ENCODE measurements at regions not wholly inside any gene's neighbourhood (a gene's known extent, or its start where the extent isn't known, plus 50 kb on each side); places are given as distances from the start of the nearest gene placed in this dataset.

DNA sequence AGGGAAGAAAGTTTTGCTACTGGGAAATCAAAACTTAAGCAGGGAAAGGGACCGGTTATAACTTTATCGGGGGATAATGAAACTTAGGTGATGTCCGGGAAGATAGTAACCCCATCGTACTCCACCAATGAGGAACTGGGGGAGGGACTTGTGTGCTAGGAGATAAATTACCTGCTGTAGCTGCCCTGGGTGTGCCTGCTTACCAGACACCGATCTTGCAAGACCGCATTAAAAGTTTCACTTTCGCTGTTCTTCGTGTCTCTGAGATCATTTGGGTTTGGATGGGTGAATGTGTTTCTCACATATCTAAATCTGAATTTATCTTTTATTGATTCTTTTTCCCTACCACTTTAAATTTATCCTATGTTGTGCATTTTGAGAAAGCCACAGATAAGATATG lies 381.4 kb downstream of the SLITRK6 start:
- Histone ChIP-seq H3K23ac (ENCODE audit: low read depth, low read length) (no peak overlapping the region), H3K27ac (ENCODE audit: insufficient read depth, low read length) (no peak overlapping the region), H3K27me3 (ENCODE audit: control insufficient read depth, insufficient read depth, low read length) (no peaks in the 10 kb centered on the region), H3K4ac (ENCODE audit: low read depth, low read length) (no peak overlapping the region), H2BK20ac (ENCODE audit: low read depth, low read length) (no peak overlapping the region), H2AK5ac (ENCODE audit: low read depth, low read length) (no peak overlapping the region), H3K9me3 (ENCODE audit: control insufficient read depth, insufficient read depth, low read length) (no peaks in the 10 kb centered on the region), H3K4me3 (ENCODE audit: insufficient read depth, low read depth, low read length) (no peak overlapping the region), H3K9me1 (ENCODE audit: insufficient read depth, low read length) (no peaks in the 10 kb centered on the region), H2AK9ac (replicated peaks; ENCODE audit: low read depth, low read length, poor library complexity) (no peak overlapping the region), H3K4me2 (ENCODE audit: low read depth, low read length) (no peak overlapping the region), H4K8ac (ENCODE audit: low read depth in 2 of 2, low read length in 2 of 2) (no peak overlapping the region), H2AFZ (replicated peaks; ENCODE audit: low read length, poor library complexity) (no peak overlapping the region), H2BK120ac (ENCODE audit: low read depth, low read length) (no peak overlapping the region), H3K18ac (ENCODE audit: low read depth, low read length) (no peak overlapping the region), H3K56ac (ENCODE audit: extremely low read depth, insufficient read depth, low read length) (no peak overlapping the region), H4K5ac (ENCODE audit: low read depth, low read length) (no peak overlapping the region), H2BK15ac (ENCODE audit: low read depth, low read length) (no peak overlapping the region), H3K4me1 (ENCODE audit: control insufficient read depth, insufficient read depth, low read length) (no peaks in the 10 kb centered on the region), H3K14ac (replicated peaks; ENCODE audit: low read depth, low read length) (no peak overlapping the region), H4K91ac (ENCODE audit: insufficient read depth, low read depth, low read length) (no peak overlapping the region), H2BK5ac (ENCODE audit: low read depth, low read length, poor library complexity, severe bottlenecking) (no peak overlapping the region), H4K20me1 (ENCODE audit: insufficient read depth, low read length) (no peaks in the 10 kb centered on the region), H3K9ac (ENCODE audit: low read depth, low read length) (no peak overlapping the region), H3K79me1 (ENCODE audit: low read depth in 1 of 2, low read length in 2 of 2) (no peaks in the 10 kb centered on the region), H3K36me3 (ENCODE audit: control insufficient read depth, insufficient read depth, low read length) (no peaks in the 10 kb centered on the region)
- ATAC-seq (ENCODE audit: low read depth) (no peak), DNase-seq (no peak)
- ChIA-PET CTCF (no interaction called here), POLR2A (ENCODE audit: unreplicated experiment) (no interaction called here)
- WGBS, 2 experiments (ENCODE audit: extremely low coverage in 2 of 2, insufficient read length in 1 of 2) = 100% methylated on average over 4 of the region's 8 CpGs; no CpG with 5 or more reads in 1 of the 2 experiments
- in situ Hi-C loops (cut with MboI; ENCODE audit: low sequenced_read_pairs) = no loop called here
- dilution Hi-C loops (cut with HindIII; ENCODE audit: low sequenced_read_pairs, unreplicated experiment) = no loop called here
- intact Hi-C loops (cut with micrococcal nuclease) = no loop called here
- TF ChIP-seq MAFK (IDR thresholded peaks at IDR 0.05; ENCODE audit: low read depth, low read length) (no peak), CEBPB (IDR thresholded peaks at IDR 0.05; ENCODE audit: low read depth, low read length) (no peak), POLR2A (IDR thresholded peaks at IDR 0.05; ENCODE audit: low read depth, low read length) (no peak), RFX5 (IDR thresholded peaks at IDR 0.05; ENCODE audit: low read depth, low read length) (no peak)
- TF ChIP-seq, protein P1, sequence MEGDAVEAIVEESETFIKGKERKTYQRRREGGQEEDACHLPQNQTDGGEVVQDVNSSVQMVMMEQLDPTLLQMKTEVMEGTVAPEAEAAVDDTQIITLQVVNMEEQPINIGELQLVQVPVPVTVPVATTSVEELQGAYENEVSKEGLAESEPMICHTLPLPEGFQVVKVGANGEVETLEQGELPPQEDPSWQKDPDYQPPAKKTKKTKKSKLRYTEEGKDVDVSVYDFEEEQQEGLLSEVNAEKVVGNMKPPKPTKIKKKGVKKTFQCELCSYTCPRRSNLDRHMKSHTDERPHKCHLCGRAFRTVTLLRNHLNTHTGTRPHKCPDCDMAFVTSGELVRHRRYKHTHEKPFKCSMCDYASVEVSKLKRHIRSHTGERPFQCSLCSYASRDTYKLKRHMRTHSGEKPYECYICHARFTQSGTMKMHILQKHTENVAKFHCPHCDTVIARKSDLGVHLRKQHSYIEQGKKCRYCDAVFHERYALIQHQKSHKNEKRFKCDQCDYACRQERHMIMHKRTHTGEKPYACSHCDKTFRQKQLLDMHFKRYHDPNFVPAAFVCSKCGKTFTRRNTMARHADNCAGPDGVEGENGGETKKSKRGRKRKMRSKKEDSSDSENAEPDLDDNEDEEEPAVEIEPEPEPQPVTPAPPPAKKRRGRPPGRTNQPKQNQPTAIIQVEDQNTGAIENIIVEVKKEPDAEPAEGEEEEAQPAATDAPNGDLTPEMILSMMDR (conservative IDR thresholded peaks at IDR 0.05; ENCODE audit: low read depth, low read length) = no peak
- BruUV-seq (replicated peaks) = no TSS peak

All from IMR-90 (cell line).